RWPE2 (cell line): ENCODE measurements at regions not wholly inside any gene's neighbourhood (a gene's known extent, or its start where the extent isn't known, plus 50 kb on each side); places are given as distances from the start of the nearest gene placed in this dataset.

Experiments
- ATAC-seq: fragments of 200-7000 bp; cut with Tn5 transposase; 3 replicates; pipeline ENCODE4 v1.9.1; 2021; ENCODE audit warnings: low read depth
- DNase-seq: peaks from one replicate; pipeline ENCODE4 v3.0.0-alpha.2; 2020; ENCODE audit warnings: low spot score
- H3K27ac ChIP-seq: fragments of 450-650 bp; 2 replicates; pipeline ENCODE4 v1.5.1; 2017; ENCODE audit warnings: mild to moderate bottlenecking; ENCODE audit not compliant: poor library complexity, severe bottlenecking
- H3K27me3 ChIP-seq: fragments of 250-450 bp; sonication (Bioruptor Pico); 2 replicates; pipeline ENCODE4 v1.5.1; 2021; ENCODE audit warnings: mild to moderate bottlenecking, moderate library complexity; ENCODE audit not compliant: insufficient read depth, poor library complexity, severe bottlenecking
- H3K36me3 ChIP-seq: fragments of 250-450 bp; sonication (Bioruptor Pico); 2 replicates; pipeline ENCODE4 v1.5.1; 2020; ENCODE audit warnings: low read depth, mild to moderate bottlenecking, moderate library complexity
- H3K4me1 ChIP-seq: fragments of 250-450 bp; sonication (Bioruptor Pico); 2 replicates; pipeline ENCODE4 v1.5.1; 2021; ENCODE audit warnings: mild to moderate bottlenecking, moderate library complexity; ENCODE audit not compliant: insufficient read depth, poor library complexity, severe bottlenecking
- H3K4me3 ChIP-seq: fragments of 250-450 bp; sonication (Bioruptor Pico); 2 replicates; pipeline ENCODE4 v1.5.1; 2021; ENCODE audit warnings: mild to moderate bottlenecking, moderate library complexity; ENCODE audit not compliant: severe bottlenecking
- H3K9me3 ChIP-seq: fragments of 250-450 bp; sonication (Bioruptor Pico); 2 replicates; pipeline ENCODE4 v1.5.1; 2021; ENCODE audit warnings: mild to moderate bottlenecking, moderate library complexity; ENCODE audit not compliant: severe bottlenecking
- TF ChIP-seq, protein P1 (sequence below): fragments of 450-650 bp; IDR thresholded peaks from one replicate; pipeline ENCODE4 v1.5.1; 2017; ENCODE audit warnings: mild to moderate bottlenecking, moderate library complexity; ENCODE audit not compliant: poor library complexity, severe bottlenecking

DNA sequence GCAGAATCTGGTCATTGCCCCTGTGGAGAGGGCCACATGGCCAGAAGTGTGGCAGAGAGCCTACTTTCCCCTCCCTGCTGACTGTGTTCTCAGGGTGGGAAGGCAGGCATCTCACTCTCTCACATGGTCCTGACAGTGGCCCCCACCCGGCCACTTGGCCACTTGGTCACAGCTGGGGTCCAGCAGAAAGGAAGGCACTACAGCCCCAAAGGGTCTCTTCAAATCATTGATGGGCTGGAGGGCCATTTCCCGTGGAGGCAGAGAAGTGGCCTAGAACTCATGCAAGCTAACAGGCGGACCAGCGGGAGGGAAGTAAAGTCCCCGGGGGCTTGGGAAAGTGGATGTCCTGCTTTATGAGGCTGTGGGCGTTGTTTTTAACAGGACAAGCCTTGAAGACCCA is 125.3 kb downstream of the EMX2 start:
- TF ChIP-seq, protein P1, sequence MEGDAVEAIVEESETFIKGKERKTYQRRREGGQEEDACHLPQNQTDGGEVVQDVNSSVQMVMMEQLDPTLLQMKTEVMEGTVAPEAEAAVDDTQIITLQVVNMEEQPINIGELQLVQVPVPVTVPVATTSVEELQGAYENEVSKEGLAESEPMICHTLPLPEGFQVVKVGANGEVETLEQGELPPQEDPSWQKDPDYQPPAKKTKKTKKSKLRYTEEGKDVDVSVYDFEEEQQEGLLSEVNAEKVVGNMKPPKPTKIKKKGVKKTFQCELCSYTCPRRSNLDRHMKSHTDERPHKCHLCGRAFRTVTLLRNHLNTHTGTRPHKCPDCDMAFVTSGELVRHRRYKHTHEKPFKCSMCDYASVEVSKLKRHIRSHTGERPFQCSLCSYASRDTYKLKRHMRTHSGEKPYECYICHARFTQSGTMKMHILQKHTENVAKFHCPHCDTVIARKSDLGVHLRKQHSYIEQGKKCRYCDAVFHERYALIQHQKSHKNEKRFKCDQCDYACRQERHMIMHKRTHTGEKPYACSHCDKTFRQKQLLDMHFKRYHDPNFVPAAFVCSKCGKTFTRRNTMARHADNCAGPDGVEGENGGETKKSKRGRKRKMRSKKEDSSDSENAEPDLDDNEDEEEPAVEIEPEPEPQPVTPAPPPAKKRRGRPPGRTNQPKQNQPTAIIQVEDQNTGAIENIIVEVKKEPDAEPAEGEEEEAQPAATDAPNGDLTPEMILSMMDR, result no peak
- H3K36me3 ChIP-seq, result no peaks in the 10 kb centered on the region
- no peak for DNase-seq
- H3K27ac ChIP-seq, result no peak overlapping the region
- no peaks in the 10 kb centered on the region for H3K9me3 ChIP-seq
- H3K4me1 ChIP-seq, result no peaks in the 10 kb centered on the region
- no peak overlapping the region for H3K4me3 ChIP-seq
- H3K27me3 ChIP-seq, result no peaks in the 10 kb centered on the region
- ATAC-seq, result no peak

- no peak overlapping the region for H3K4me3 ChIP-seq
- ATAC-seq, result no peak
- H3K4me1 ChIP-seq, result no peaks in the 10 kb centered on the region
- no peak for DNase-seq
- no peak overlapping the region for H3K27ac ChIP-seq
- no peaks in the 10 kb centered on the region for H3K36me3 ChIP-seq
- TF ChIP-seq, protein P1, result no peak
- no peaks in the 10 kb centered on the region for H3K27me3 ChIP-seq
- H3K9me3 ChIP-seq, result no peaks in the 10 kb centered on the region
Observed at GRCh38 chr10:117668327-117669008, 125.9 kb downstream of the EMX2 start.

DNA sequence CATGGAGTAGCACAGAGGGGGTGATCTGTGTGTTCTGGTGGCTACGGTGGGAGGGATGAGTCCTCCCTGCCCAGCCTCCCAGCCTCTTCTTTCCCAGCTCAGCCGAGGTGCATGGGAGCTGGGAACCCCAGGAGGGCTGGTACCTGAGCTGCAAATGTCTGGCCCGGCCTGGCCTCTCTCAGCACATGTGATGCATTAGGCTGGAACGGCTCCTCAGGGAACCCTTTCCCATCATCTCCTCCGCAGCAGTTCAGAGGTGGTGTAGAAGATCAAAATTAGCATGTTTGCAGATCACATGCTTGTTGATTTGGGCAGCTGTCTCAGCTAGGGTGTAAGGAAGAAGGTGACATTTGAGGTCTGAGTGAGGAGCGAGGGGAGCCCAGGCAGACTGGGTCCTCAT is 126.6 kb downstream of the EMX2 start:
- TF ChIP-seq, protein P1, result no peak
- H3K27me3 ChIP-seq, result no peaks in the 10 kb centered on the region
- no peak for DNase-seq

DNA sequence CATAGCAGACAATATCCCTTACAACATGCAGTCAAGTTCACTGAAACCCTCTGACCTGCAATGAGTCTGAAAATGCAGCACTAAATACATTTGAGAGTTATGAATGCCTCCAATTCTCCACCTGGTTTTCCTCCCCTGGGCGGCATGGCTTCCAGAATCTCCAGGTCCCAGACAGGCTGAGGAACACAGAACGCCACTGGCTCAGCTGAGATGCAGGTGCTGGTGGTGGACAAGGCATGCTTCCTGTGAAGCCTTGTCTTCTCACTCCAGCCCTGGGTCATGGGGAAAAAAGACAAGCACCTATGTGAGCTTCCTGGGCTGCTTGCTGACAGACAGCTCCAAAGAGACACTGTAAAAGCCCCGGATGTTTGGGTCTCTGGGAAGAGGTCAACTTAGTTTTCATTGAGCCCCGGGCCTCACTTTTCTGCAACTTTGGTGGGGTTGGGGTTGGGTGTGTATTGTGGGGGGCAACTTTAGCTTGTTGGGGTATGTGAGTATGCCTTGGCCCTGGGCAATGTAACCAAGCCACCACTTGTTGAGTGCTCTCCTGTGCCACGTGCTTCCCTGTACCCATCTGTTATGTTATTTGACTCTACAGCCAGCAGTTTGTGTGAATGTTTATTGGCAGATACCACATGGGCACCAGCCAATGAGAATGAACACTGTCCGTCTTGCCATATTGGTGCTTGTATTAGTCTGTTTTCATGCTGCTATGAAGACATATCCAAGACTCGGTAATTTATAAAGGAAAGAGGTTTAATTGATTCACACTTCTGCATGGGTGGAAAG is 127.8 kb downstream of the EMX2 start:
- Histone ChIP-seq H3K9me3 (no peaks in the 10 kb centered on the region), H3K27me3 (no peaks in the 10 kb centered on the region), H3K4me1 (no peaks in the 10 kb centered on the region), H3K27ac (no peak overlapping the region), H3K36me3 (no peaks in the 10 kb centered on the region), H3K4me3 (no peak overlapping the region)
- DNase-seq (no peak), ATAC-seq (no peak)
- TF ChIP-seq, protein P1, result no peak

More for the DNA sequence above, 126.6 kb downstream of the EMX2 start:
- Histone ChIP-seq H3K4me3 (no peak overlapping the region), H3K27ac (no peak overlapping the region), H3K36me3 (no peaks in the 10 kb centered on the region), H3K4me1 (no peaks in the 10 kb centered on the region), H3K9me3 (no peaks in the 10 kb centered on the region)
- no peak for ATAC-seq
